Endothelial cell of umbilical vein (primary cell): ENCODE measurements at regions not wholly inside any gene's neighbourhood (a gene's known extent, or its start where the extent isn't known, plus 50 kb on each side); places are given as distances from the start of the nearest gene placed in this dataset.

Experiments used
- BruUV-seq: library from RNA; stranded (reverse); fragments of 400-500 nt; replicated peaks from 2 replicates; lab custom pipeline; 2021; lab: Mats Ljungman, UMichigan
- CTCF ChIA-PET: fragments of 300-600, 350-600 bp; sonication (Branson Sonifier 250); formaldehyde crosslinking; loops from one replicate; lab custom pipeline; 2021; ENCODE audit warnings: antibody characterized with exemption, inconsistent platforms; lab: Charles Lee
- POLR2A ChIA-PET: fragments of 300-600, 350-600 bp; sonication (Branson Sonifier 250); formaldehyde crosslinking; loops from one replicate; lab custom pipeline; 2021; ENCODE audit warnings: antibody characterized with exemption, inconsistent platforms; lab: Charles Lee
- DNase-seq: peaks from one replicate; pipeline ENCODE4 v3.0.0-alpha.2; 2011; ENCODE audit warnings: low read depth, low spot score
- FAIRE-seq: peaks from 2 replicates; lab custom pipeline; 2011; peaks lifted over from hg19 to GRCh38; lab: Jason Lieb, UNC
- H2AFZ ChIP-seq: 2 replicates; pipeline ENCODE4 v1.6.0; 2012; ENCODE audit warnings: low read depth, low read length, control low read depth, inconsistent platforms
- H3K27ac ChIP-seq: 2 replicates; pipeline ENCODE4 v1.5.1; 2011; ENCODE audit warnings: low read depth, mild to moderate bottlenecking, control low read depth, low read length, moderate library complexity; ENCODE audit not compliant: insufficient read depth
- H3K27me3 ChIP-seq, 2 experiments: 2 replicates each; pipeline versions ENCODE4 v1.6.0 to v1.6.1; 2011; ENCODE audit warnings: low read length in 2 of 2, mixed read lengths in 1 of 2; ENCODE audit not compliant: control insufficient read depth in 2 of 2, insufficient read depth in 2 of 2
- H3K36me3 ChIP-seq, 2 experiments: 2 replicates in 1 of 2; 3 replicates in 1 of 2; pipeline ENCODE4 v1.5.1; 2011; ENCODE audit warnings: low read length in 2 of 2, mild to moderate bottlenecking in 1 of 2, moderate library complexity in 1 of 2; ENCODE audit not compliant: control insufficient read depth in 2 of 2, insufficient read depth in 2 of 2; ENCODE audit errors: extremely low read depth in 1 of 2
- H3K4me1 ChIP-seq: 3 replicates; pipeline ENCODE4 v1.5.1; 2011; ENCODE audit warnings: mild to moderate bottlenecking, low read length; ENCODE audit not compliant: control insufficient read depth, insufficient read depth; ENCODE audit errors: extremely low read depth
- H3K4me2 ChIP-seq: 2 replicates; pipeline ENCODE4 v1.6.1; 2011; ENCODE audit warnings: low read length, control low read depth, mixed read lengths; ENCODE audit not compliant: insufficient read depth
- H3K4me3 ChIP-seq, 3 experiments: fragments of 200-600 bp in 1 of 3; sonication (generic), shearing (Covaris generic) in 1 of 3; replicated peaks in 1 of 3; 2 replicates each; pipeline ENCODE4 v1.5.1; 2011 to 2016; ENCODE audit warnings: control low read depth in 3 of 3, low read length in 3 of 3, mild to moderate bottlenecking in 2 of 3, inconsistent platforms in 1 of 3, low read depth in 1 of 3, moderate library complexity in 1 of 3; ENCODE audit not compliant: insufficient read depth in 1 of 3
- H3K79me2 ChIP-seq: 2 replicates; pipeline ENCODE4 v1.6.0; 2012; ENCODE audit warnings: low read length, inconsistent platforms; ENCODE audit not compliant: control insufficient read depth, insufficient read depth
- H3K9ac ChIP-seq: replicated peaks from 2 replicates; pipeline ENCODE3; 2011; ENCODE audit warnings: low read length, control low read depth; ENCODE audit not compliant: insufficient read depth; ENCODE audit errors: extremely low read depth
- H3K9me1 ChIP-seq: replicated peaks from 3 replicates; pipeline ENCODE4 v1.6.0; 2011; ENCODE audit warnings: mild to moderate bottlenecking, low read length; ENCODE audit not compliant: control insufficient read depth, insufficient read depth; ENCODE audit errors: extremely low read depth
- H3K9me3 ChIP-seq: replicated peaks from 2 replicates; pipeline ENCODE4 v1.5.1; 2012; ENCODE audit warnings: low read length, inconsistent platforms; ENCODE audit not compliant: control insufficient read depth, insufficient read depth
- H4K20me1 ChIP-seq: replicated peaks from 2 replicates; pipeline ENCODE3; 2011; ENCODE audit warnings: mild to moderate bottlenecking, low read length; ENCODE audit not compliant: control insufficient read depth, insufficient read depth; ENCODE audit errors: extremely low read depth
- CTCF ChIP-seq, 2 donors: IDR thresholded peaks; 1 replicate in 1 of 2; 2 replicates in 1 of 2; pipeline ENCODE4 v1.5.1; 2011; ENCODE audit warnings: low read length in 2 of 2, mild to moderate bottlenecking in 2 of 2, moderate library complexity in 2 of 2, control low read depth in 1 of 2, inconsistent platforms in 1 of 2, low read depth in 1 of 2; ENCODE audit not compliant: insufficient read depth in 1 of 2; ENCODE audit errors: extremely low read depth in 1 of 2
- EZH2 ChIP-seq: IDR thresholded peaks from 2 replicates; pipeline ENCODE4 v1.6.1; 2012; ENCODE audit warnings: borderline replicate concordance, low read depth, mild to moderate bottlenecking, moderate library complexity, low read length, inconsistent platforms; ENCODE audit not compliant: severe bottlenecking
- FOS ChIP-seq: IDR thresholded peaks from 2 replicates; pipeline ENCODE4 v1.6.1; 2011; ENCODE audit warnings: mild to moderate bottlenecking, low read length, moderate library complexity, borderline replicate concordance; ENCODE audit not compliant: insufficient read depth
- GATA2 ChIP-seq: IDR thresholded peaks from 2 replicates; pipeline ENCODE4 v1.7.0; 2011; ENCODE audit warnings: low read depth, mild to moderate bottlenecking, moderate library complexity, mixed read lengths, low read length; ENCODE audit not compliant: insufficient read length, insufficient read depth
- JUN ChIP-seq: IDR thresholded peaks from 2 replicates; pipeline ENCODE4 v1.6.1; 2011; ENCODE audit warnings: borderline replicate concordance, low read depth; ENCODE audit not compliant: insufficient read length, insufficient read depth
- MAX ChIP-seq: IDR thresholded peaks from 2 replicates; pipeline ENCODE4 v1.6.1; 2011; ENCODE audit not compliant: insufficient read depth, insufficient read length
- MYC ChIP-seq: IDR thresholded peaks from one replicate; pipeline ENCODE4 v1.6.1; 2011; ENCODE audit warnings: mild to moderate bottlenecking, low read depth, low read length
- POLR2A ChIP-seq: IDR thresholded peaks from 2 replicates; pipeline ENCODE4 v1.6.1; 2012; ENCODE audit warnings: low read depth, mild to moderate bottlenecking, control low read depth, low read length
- POLR2AphosphoS5 ChIP-seq: IDR thresholded peaks from 2 replicates; pipeline ENCODE4 v1.6.1; 2012; ENCODE audit warnings: low read depth, mild to moderate bottlenecking, control low read depth, low read length, moderate library complexity; ENCODE audit not compliant: insufficient read depth
- dilution Hi-C: fragments of 300-500 bp; cut with MboI; formaldehyde crosslinking; loops from one replicate; pipeline ENCODE4 v1.15.0; 2019; ENCODE audit warnings: low sequenced_read_pairs; ENCODE audit not compliant: extremely low pct_ligation_motif_present
- intact Hi-C: fragments of 100-400 bp; cut with micrococcal nuclease; formaldehyde crosslinking; loops from one replicate; pipeline ENCODE4 v1.10.0; 2022

- Histone ChIP-seq H3K27me3 (peaks cover 35 to 57% of the 10 kb centered on the region in 2 experiments), H3K27ac (no peak overlapping the region), H3K4me1 (no peaks in the 10 kb centered on the region), H3K4me3 (no peak overlapping the region), H3K36me3 (no peaks in the 10 kb centered on the region), H3K4me2 (no peak overlapping the region), H3K9me1 (no peaks in the 10 kb centered on the region), H3K9ac (no peak overlapping the region), H2AFZ (no peak overlapping the region), H3K9me3 (no peaks in the 10 kb centered on the region), H3K79me2 (no peaks in the 10 kb centered on the region), H4K20me1 (no peaks in the 10 kb centered on the region)
- POLR2A ChIA-PET, result no interaction called here
- peak; percentile 65 for FAIRE-seq
- CTCF ChIA-PET, result interaction anchor here (0.6 to 2.7 kb wide), 37 partner anchors 8 to 208 kb away, joined by 3 to 29 read pairs (median 4); no protein-coding TSS in a partner anchor
- intact Hi-C loops, result loop anchor here (1.0 kb wide), 2 partner anchors 13 to 178 kb away; no protein-coding TSS in a partner anchor
- dilution Hi-C loops, result no loop called here
- no peak for TF ChIP-seq MAX
- TF ChIP-seq GATA2, result no peak
- TF ChIP-seq CTCF (IDR thresholded peaks at IDR 0.05; ENCODE audit: extremely low read depth in 1 of 2, insufficient read depth in 1 of 2, low read depth in 1 of 2, low read length in 2 of 2), result peak; percentile 95 to 96
- no peak for TF ChIP-seq EZH2
- no peak for TF ChIP-seq MYC
- TF ChIP-seq POLR2A, result no peak
- no peak for TF ChIP-seq JUN
- TF ChIP-seq FOS, result no peak
- TF ChIP-seq POLR2AphosphoS5, result no peak
- BruUV-seq, result no TSS peak
- DNase-seq, result peak; percentile 50
Observed at GRCh38 chr2:120520929-120521912, 175.3 kb downstream of the INHBB start.
